ENCODE measurements at regions not wholly inside any gene's neighbourhood (a gene's known extent, or its start where the extent isn't known, plus 50 kb on each side); places are given as distances from the start of the nearest gene placed in this dataset.

GRCh38 chrX:137707348-137707747 lies 141.4 kb downstream of the ZIC3 start:
- TF ChIP-seq CTCF (IDR thresholded peaks at IDR 0.05; ENCODE audit: insufficient read depth, low read length, poor library complexity, severe bottlenecking) (no peak), EZH2phosphoT487 (conservative IDR thresholded peaks at IDR 0.05; ENCODE audit: low read length) (no peak)
